ENCODE measurements at regions not wholly inside any gene's neighbourhood (a gene's known extent, or its start where the extent isn't known, plus 50 kb on each side); places are given as distances from the start of the nearest gene placed in this dataset.

DNA sequence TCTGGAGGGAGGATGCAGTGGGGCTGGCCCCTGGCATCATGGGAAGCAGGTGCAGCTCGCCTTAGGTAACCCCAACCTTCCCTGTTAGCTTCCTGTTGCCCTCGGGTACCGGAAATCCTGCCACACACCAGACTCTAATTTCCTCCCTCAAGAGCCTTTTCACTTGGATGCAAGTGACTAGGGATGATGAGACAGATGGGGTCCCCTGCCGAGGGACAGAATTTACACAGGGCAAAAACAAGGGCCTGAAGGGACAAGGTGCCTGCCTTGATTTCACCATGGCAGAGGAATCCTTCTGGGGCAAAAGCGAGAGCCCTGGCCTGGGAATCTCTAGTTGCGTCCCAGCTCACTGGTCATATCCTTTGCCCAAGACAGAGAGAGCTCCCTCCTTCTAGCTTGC, 263.1 kb downstream of the LOXHD1 start:
- H3K4me1 Mint-ChIP-seq: no peaks in the 10 kb centered on the region
- ATAC-seq: no peak
- peaks cover 8% of the 10 kb centered on the region for H3K9me3 Mint-ChIP-seq
- no peaks in the 10 kb centered on the region for H3K36me3 Mint-ChIP-seq
- peaks cover 22% of the 10 kb centered on the region for H3K27me3 Mint-ChIP-seq
- H3K4me3 Mint-ChIP-seq: no peak overlapping the region
- H3K27ac Mint-ChIP-seq: no peak overlapping the region

GRCh38 chr18:46395795-46396194, 261.2 kb downstream of the LOXHD1 start:
- Mint-ChIP-seq H3K27ac (no peak overlapping the region), H3K27me3 (peaks cover 38% of the 10 kb centered on the region), H3K9me3 (peaks cover 8% of the 10 kb centered on the region), H3K36me3 (no peaks in the 10 kb centered on the region), H3K4me1 (peaks cover 7% of the 10 kb centered on the region), H3K4me3 (no peak overlapping the region)
- no peak for ATAC-seq

DNA sequence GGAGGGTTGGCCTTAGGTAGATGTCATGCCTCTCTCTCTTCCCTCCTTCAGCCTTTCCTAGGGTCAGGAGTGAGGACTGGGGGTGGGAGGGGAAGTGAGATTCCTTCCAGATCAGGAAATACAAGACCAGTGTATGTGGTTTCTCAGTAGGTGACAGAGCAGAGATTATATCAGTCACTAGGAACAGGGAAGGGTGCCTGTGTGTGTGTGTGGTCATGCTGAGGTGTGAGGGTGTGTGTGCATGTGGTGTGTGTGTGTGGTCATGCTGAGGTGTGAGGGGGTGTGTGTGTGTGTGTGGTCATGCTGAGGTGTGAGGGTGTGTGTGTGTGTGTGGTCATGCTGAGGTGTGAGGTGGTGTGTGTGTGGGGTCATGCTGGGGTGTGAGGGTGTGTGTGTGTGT, 259.8 kb downstream of the LOXHD1 start:
- H3K27me3 Mint-ChIP-seq: peaks cover 38% of the 10 kb centered on the region
- no peak for ATAC-seq
- H3K4me1 Mint-ChIP-seq: peaks cover 7% of the 10 kb centered on the region
- peaks cover 8% of the 10 kb centered on the region for H3K9me3 Mint-ChIP-seq
- H3K36me3 Mint-ChIP-seq: no peaks in the 10 kb centered on the region
- H3K4me3 Mint-ChIP-seq: no peak overlapping the region
- no peak overlapping the region for H3K27ac Mint-ChIP-seq

- Mint-ChIP-seq H3K36me3 (no peaks in the 10 kb centered on the region), H3K27me3 (peaks cover 42% of the 10 kb centered on the region), H3K9me3 (peaks cover 8% of the 10 kb centered on the region), H3K4me1 (peaks cover 7% of the 10 kb centered on the region), H3K27ac (no peak overlapping the region), H3K4me3 (no peak overlapping the region)
- no peak for ATAC-seq
Observed at GRCh38 chr18:46398005-46398404, 259.0 kb downstream of the LOXHD1 start.

DNA sequence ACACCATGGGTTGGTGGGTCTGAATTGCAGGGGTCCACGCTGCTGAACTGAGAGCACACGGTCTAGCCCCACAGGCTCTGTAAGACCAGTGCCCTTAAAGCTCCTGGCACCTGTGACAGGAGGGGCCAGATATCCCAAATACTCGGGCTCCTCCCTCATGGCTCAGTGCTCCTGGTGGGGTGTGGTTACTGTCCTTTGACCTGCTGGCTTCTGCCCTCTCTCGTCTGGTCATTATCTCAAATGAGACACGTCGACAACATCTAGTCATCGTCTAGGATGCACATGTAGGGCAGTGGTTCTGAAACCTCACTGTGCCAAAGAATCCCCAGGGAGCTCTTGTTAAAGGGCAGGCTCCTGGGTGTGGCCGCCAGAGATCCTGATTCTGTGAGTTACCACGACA, 258.4 kb downstream of the LOXHD1 start:
- no peak for ATAC-seq
- H3K4me3 Mint-ChIP-seq: no peak overlapping the region
- H3K9me3 Mint-ChIP-seq: peaks cover 8% of the 10 kb centered on the region
- H3K4me1 Mint-ChIP-seq: peaks cover 7% of the 10 kb centered on the region
- no peak overlapping the region for H3K27ac Mint-ChIP-seq
- no peaks in the 10 kb centered on the region for H3K36me3 Mint-ChIP-seq
- peaks cover 48% of the 10 kb centered on the region for H3K27me3 Mint-ChIP-seq

- ATAC-seq: no peak
- H3K27ac Mint-ChIP-seq: no peak overlapping the region
- peaks cover 7% of the 10 kb centered on the region for H3K4me1 Mint-ChIP-seq
Observed at GRCh38 chr18:46399303-46399702, 257.7 kb downstream of the LOXHD1 start.

DNA sequence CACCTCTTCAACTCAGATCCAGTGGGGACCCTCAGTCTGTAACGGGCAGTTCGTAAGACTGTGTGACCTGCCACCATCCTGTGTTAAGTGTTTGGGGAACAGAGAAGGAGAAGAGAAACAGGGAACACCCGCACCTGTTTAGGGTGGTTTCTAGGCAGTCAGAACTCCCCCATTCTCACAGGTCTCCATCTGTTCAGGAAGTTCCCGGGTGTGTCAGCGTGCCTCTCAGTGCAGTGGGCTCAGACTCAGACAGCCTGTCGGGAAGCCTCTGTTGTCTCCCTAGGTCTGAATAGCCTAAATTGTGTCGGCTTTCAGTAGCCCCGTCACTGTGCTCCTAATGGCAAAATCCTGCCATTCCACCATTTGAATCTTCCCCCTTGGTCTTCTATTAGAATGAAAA, 256.6 kb downstream of the LOXHD1 start:
- Mint-ChIP-seq H3K4me1 (peaks cover 7% of the 10 kb centered on the region), H3K9me3 (peaks cover 8% of the 10 kb centered on the region), H3K27me3 (peaks cover 66% of the 10 kb centered on the region), H3K4me3 (no peak overlapping the region), H3K27ac (no peak overlapping the region), H3K36me3 (no peaks in the 10 kb centered on the region)
- ATAC-seq: no peak

More at GRCh38 chr18:46399303-46399702, 257.7 kb downstream of the LOXHD1 start:
- no peaks in the 10 kb centered on the region for H3K36me3 Mint-ChIP-seq
- H3K27me3 Mint-ChIP-seq: peaks cover 55% of the 10 kb centered on the region
- H3K9me3 Mint-ChIP-seq: peaks cover 8% of the 10 kb centered on the region
- no peak overlapping the region for H3K4me3 Mint-ChIP-seq

GRCh38 chr18:46401486-46402070, 255.4 kb downstream of the LOXHD1 start:
- Mint-ChIP-seq H3K9me3 (peaks cover 8% of the 10 kb centered on the region), H3K36me3 (no peaks in the 10 kb centered on the region), H3K4me1 (peaks cover 7% of the 10 kb centered on the region), H3K27ac (no peak overlapping the region), H3K4me3 (no peak overlapping the region), H3K27me3 (peaks cover 77% of the 10 kb centered on the region)
- no peak for ATAC-seq

DNA sequence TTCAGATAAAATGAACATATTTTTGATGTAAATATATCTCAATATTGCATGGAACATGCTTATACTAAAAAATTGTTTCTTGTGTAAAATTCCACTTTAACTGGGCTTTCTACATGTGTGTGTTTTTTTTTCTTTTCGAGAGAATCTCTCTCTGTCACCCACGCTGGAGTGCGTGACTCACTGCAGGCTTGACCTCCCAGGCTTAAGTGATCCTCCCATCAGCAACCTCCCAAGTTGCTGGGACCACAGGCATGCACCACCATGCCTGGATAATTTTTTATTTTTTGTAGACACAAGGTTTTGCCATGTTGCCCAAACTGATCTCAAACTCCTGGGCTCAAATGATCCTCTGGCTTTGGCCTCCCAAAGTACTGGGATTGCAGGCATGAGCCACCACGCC, 254.6 kb downstream of the LOXHD1 start:
- H3K27me3 Mint-ChIP-seq: peaks cover 77% of the 10 kb centered on the region
- H3K9me3 Mint-ChIP-seq: peaks cover 5% of the 10 kb centered on the region
- ATAC-seq: no peak
- peaks cover 7% of the 10 kb centered on the region for H3K4me1 Mint-ChIP-seq
- H3K4me3 Mint-ChIP-seq: no peak overlapping the region
- H3K36me3 Mint-ChIP-seq: no peaks in the 10 kb centered on the region
- H3K27ac Mint-ChIP-seq: no peak overlapping the region

DNA sequence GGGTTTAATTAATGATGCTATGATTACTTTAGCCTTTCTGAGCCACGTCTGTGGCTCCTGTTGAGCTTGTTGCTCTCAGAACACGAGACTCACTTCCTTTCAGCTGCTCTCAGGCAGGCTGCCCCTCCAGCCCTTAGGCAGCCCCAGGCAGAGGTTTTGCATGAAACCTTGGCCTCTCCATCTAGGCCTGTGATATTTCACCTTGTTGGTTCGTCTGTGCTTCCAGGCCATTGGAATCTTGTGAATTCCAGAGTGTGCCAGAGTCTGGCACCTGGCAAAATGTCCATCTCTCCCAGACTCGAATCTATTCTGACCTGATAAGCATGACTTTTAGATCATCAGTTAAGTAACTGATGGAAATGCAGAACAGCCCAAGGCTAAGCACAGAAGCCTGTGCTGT, 254.1 kb downstream of the LOXHD1 start:
- H3K27me3 Mint-ChIP-seq: peaks cover 77% of the 10 kb centered on the region
- no peak overlapping the region for H3K27ac Mint-ChIP-seq
- ATAC-seq: no peak

GRCh38 chr18:46405832-46406538, 251.0 kb downstream of the LOXHD1 start:
- no peak for ATAC-seq
- no peaks in the 10 kb centered on the region for H3K4me1 Mint-ChIP-seq
- no peaks in the 10 kb centered on the region for H3K9me3 Mint-ChIP-seq
- H3K36me3 Mint-ChIP-seq: no peaks in the 10 kb centered on the region
- H3K27me3 Mint-ChIP-seq: peaks cover 63% of the 10 kb centered on the region
- no peak overlapping the region for H3K4me3 Mint-ChIP-seq
- no peak overlapping the region for H3K27ac Mint-ChIP-seq

More for the DNA sequence above, 254.1 kb downstream of the LOXHD1 start:
- no peaks in the 10 kb centered on the region for H3K36me3 Mint-ChIP-seq
- peaks cover 7% of the 10 kb centered on the region for H3K4me1 Mint-ChIP-seq
- H3K9me3 Mint-ChIP-seq: peaks cover 2% of the 10 kb centered on the region
- no peak overlapping the region for H3K4me3 Mint-ChIP-seq

DNA sequence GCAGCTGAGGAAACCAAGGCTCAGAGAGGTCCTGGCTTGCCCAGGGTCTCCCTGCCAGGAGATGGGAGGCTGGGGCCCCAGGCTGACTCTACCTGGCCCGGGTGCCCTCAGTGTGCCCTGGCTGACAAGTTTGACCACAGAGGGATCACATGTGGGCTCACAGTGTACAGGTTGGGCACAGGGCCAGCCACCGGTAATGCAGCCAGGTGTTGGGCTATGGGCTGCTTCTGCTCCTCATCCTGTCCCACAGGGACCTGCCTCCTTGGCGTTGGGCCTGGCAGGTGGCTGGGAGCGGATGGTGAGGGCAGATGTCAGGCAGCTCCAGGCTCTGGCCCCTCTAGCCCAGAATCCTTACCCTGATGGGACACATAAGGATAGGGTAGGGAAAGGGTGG, 250.5 kb downstream of the LOXHD1 start:
- no peaks in the 10 kb centered on the region for H3K9me3 Mint-ChIP-seq
- ATAC-seq: no peak

DNA sequence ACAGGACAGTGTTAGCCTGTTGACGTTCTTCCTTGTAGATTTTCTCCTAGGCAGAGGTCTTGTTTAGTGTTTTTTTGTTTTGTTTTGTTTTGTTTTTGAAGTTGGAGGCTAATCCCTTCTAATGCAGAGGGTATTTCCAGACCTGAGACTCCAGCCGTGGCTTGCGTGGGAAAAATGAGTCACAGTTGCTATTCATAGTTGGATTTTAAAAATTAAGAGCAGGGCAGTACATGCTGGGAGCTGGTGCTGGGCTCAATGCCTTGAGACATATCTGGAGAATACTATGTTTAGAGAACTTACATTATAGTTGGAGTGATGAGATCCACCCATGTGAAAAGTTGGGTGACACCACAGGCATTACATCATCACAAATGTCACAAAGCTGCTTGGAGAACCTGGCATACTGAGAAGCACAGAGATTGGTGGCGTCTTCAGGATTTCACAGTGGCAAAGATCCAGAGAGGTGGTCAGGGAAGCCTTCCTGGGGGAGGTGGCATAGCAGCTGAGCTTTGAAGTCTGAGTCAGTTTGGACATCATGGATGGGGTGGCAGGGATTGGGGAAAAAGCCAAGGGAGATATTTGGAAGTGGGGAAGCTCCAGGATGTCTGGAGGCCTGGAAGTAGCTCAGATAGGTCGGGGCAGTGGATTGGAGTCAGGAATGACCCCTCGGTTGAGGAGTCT, 249.4 kb downstream of the LOXHD1 start:
- Mint-ChIP-seq H3K9me3 (no peaks in the 10 kb centered on the region), H3K36me3 (no peaks in the 10 kb centered on the region), H3K4me3 (no peak overlapping the region), H3K4me1 (no peaks in the 10 kb centered on the region), H3K27ac (no peak overlapping the region), H3K27me3 (peaks cover 63% of the 10 kb centered on the region)
- ATAC-seq: no peak

More for the DNA sequence above, 250.5 kb downstream of the LOXHD1 start:
- no peaks in the 10 kb centered on the region for H3K36me3 Mint-ChIP-seq
- peaks cover 63% of the 10 kb centered on the region for H3K27me3 Mint-ChIP-seq
- H3K4me3 Mint-ChIP-seq: no peak overlapping the region
- H3K4me1 Mint-ChIP-seq: no peaks in the 10 kb centered on the region
- H3K27ac Mint-ChIP-seq: no peak overlapping the region

GRCh38 chr18:46408334-46408987, 248.6 kb downstream of the LOXHD1 start:
- ATAC-seq: no peak
- Mint-ChIP-seq H3K27ac (no peak overlapping the region), H3K9me3 (no peaks in the 10 kb centered on the region), H3K4me3 (no peak overlapping the region), H3K4me1 (no peaks in the 10 kb centered on the region), H3K36me3 (no peaks in the 10 kb centered on the region), H3K27me3 (peaks cover 54% of the 10 kb centered on the region)

- H3K27me3 Mint-ChIP-seq: peaks cover 26% of the 10 kb centered on the region
- no peak overlapping the region for H3K4me3 Mint-ChIP-seq
- ATAC-seq: no peak
- H3K36me3 Mint-ChIP-seq: no peaks in the 10 kb centered on the region
- H3K9me3 Mint-ChIP-seq: no peaks in the 10 kb centered on the region
- H3K27ac Mint-ChIP-seq: no peak overlapping the region
- no peaks in the 10 kb centered on the region for H3K4me1 Mint-ChIP-seq
Observed at GRCh38 chr18:46411191-46411828, 245.7 kb downstream of the LOXHD1 start.
